A673 (cell line): ENCODE measurements at regions not wholly inside any gene's neighbourhood (a gene's known extent, or its start where the extent isn't known, plus 50 kb on each side); places are given as distances from the start of the nearest gene placed in this dataset.

Source experiments
- BruUV-seq: library from RNA; stranded (reverse); fragments of 400-500 nt; replicated peaks from 2 replicates; lab custom pipeline; 2021; lab: Mats Ljungman, UMichigan
- CTCF ChIA-PET: fragments of 300-600 bp; sonication (Branson Sonifier 250); formaldehyde crosslinking; loops from one replicate; lab custom pipeline; 2022; ENCODE audit warnings: antibody characterized with exemption; lab: Charles Lee
- POLR2A ChIA-PET: fragments of 300-600 bp; sonication (Branson Sonifier 250); formaldehyde crosslinking; loops from one replicate; lab custom pipeline; 2022; ENCODE audit warnings: antibody characterized with exemption; ENCODE audit not compliant: low non-redundant PET; lab: Charles Lee
- DNase-seq: peaks from one replicate; pipeline ENCODE4 v3.0.0-alpha.2; 2015; ENCODE audit warnings: low spot score
- H3K27ac ChIP-seq: fragments of 200-600 bp; sonication (generic); 2 replicates; pipeline ENCODE4 v1.5.1; 2016; ENCODE audit warnings: mixed run types, low read depth, mild to moderate bottlenecking, mixed read lengths, antibody characterized with exemption, low read length; ENCODE audit not compliant: poor library complexity, severe bottlenecking
- H3K27me3 ChIP-seq: fragments of 200-600 bp; sonication (generic); replicated peaks from 2 replicates; pipeline ENCODE4 v1.6.1; 2017; ENCODE audit warnings: mixed run types, low read depth, mild to moderate bottlenecking, mixed read lengths, antibody characterized with exemption, low read length; ENCODE audit not compliant: insufficient read depth, poor library complexity
- H3K36me3 ChIP-seq: fragments of 200-600 bp; sonication (generic); 2 replicates; pipeline ENCODE4 v1.6.1; 2016; ENCODE audit warnings: mixed run types, mild to moderate bottlenecking, mixed read lengths, antibody characterized with exemption, low read length; ENCODE audit not compliant: insufficient read depth, poor library complexity, severe bottlenecking
- H3K4me1 ChIP-seq: fragments of 200-600 bp; sonication (generic); 2 replicates; pipeline ENCODE4 v1.6.1; 2017; ENCODE audit warnings: mixed run types, mild to moderate bottlenecking, mixed read lengths, antibody characterized with exemption, low read length; ENCODE audit not compliant: insufficient read depth, poor library complexity, severe bottlenecking
- H3K4me3 ChIP-seq: fragments of 200-600 bp; sonication (generic); 2 replicates; pipeline ENCODE4 v1.5.1; 2016; ENCODE audit warnings: low read depth, mixed run types, mild to moderate bottlenecking, mixed read lengths, low read length; ENCODE audit not compliant: poor library complexity, severe bottlenecking
- H3K9me3 ChIP-seq: fragments of 200-600 bp; sonication (generic); 2 replicates; pipeline ENCODE4 v1.6.1; 2016; ENCODE audit warnings: mixed run types, low read depth, mild to moderate bottlenecking, mixed read lengths, antibody characterized with exemption, low read length; ENCODE audit not compliant: poor library complexity, severe bottlenecking
- EZH2 ChIP-seq: fragments of 200-600 bp; sonication (generic); IDR thresholded peaks from 2 replicates; pipeline ENCODE4 v1.6.1; 2017; ENCODE audit warnings: borderline replicate concordance, low read depth, mild to moderate bottlenecking, mixed read lengths, antibody characterized with exemption, low read length; ENCODE audit not compliant: poor library complexity, severe bottlenecking
- intact Hi-C: fragments of 100-400 bp; cut with micrococcal nuclease; formaldehyde crosslinking; loops from one replicate; pipeline ENCODE4 v1.10.0; 2022; ENCODE audit not compliant: unreplicated experiment
- TF ChIP-seq, protein P1 (sequence below): fragments of 300-800, 200-600 bp; sonication (generic); conservative IDR thresholded peaks from 2 replicates; pipeline ENCODE4 v1.5.1; 2017; ENCODE audit warnings: low read depth, mild to moderate bottlenecking, antibody characterized with exemption, low read length, moderate library complexity, mixed read lengths

DNA sequence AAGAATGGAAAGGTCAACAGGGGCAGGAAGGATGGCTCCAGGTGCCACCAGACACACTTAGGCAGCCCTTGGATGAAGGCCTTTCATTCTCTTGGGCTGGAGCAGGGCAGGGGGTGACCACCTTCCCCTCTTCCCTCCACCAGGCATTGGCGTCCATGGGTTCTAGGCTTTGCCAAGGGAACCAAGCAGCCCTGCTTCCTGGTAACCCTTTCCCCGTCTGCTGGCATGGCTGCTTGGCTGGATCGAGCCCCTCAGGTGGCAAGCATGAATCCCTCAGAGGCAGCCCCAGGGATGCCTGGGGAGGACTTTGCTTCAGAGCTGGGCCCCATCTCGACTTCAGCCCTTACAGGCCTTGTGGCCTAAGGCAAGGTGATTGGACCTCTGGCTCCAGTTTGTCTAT, 185.1 kb upstream of the SYT13 start:
- DNase-seq: no peak
- ChIA-PET CTCF (no interaction called here), POLR2A (no interaction called here)
- Histone ChIP-seq H3K27me3 (no peaks in the 10 kb centered on the region), H3K27ac (no peak overlapping the region), H3K36me3 (no peaks in the 10 kb centered on the region), H3K4me1 (no peaks in the 10 kb centered on the region), H3K4me3 (no peak overlapping the region), H3K9me3 (no peaks in the 10 kb centered on the region)
- no TSS peak for BruUV-seq
- intact Hi-C loops: no loop called here
- no peak for TF ChIP-seq EZH2
- TF ChIP-seq, protein P1, sequence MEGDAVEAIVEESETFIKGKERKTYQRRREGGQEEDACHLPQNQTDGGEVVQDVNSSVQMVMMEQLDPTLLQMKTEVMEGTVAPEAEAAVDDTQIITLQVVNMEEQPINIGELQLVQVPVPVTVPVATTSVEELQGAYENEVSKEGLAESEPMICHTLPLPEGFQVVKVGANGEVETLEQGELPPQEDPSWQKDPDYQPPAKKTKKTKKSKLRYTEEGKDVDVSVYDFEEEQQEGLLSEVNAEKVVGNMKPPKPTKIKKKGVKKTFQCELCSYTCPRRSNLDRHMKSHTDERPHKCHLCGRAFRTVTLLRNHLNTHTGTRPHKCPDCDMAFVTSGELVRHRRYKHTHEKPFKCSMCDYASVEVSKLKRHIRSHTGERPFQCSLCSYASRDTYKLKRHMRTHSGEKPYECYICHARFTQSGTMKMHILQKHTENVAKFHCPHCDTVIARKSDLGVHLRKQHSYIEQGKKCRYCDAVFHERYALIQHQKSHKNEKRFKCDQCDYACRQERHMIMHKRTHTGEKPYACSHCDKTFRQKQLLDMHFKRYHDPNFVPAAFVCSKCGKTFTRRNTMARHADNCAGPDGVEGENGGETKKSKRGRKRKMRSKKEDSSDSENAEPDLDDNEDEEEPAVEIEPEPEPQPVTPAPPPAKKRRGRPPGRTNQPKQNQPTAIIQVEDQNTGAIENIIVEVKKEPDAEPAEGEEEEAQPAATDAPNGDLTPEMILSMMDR: no peak

DNA sequence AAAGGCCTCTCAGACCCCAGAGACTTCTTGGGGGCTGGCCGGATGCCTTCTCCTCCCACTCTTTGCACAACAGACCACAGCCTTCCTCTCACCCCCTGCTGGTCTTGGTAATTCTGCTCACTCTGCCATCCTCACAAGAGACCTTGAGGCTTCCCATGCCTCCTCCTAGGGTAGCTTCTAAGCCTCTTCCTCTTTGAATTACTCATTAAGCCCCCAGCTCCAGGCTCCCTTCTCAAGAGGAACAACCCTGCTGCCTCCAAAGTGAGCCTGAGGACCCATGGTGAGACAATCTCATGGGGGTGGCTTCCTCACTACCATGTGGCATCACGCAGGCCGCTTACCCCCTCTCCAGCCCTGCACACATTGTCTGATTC, 184.6 kb upstream of the SYT13 start:
- Histone ChIP-seq H3K36me3 (no peaks in the 10 kb centered on the region), H3K4me1 (no peaks in the 10 kb centered on the region), H3K27ac (no peak overlapping the region), H3K9me3 (no peaks in the 10 kb centered on the region), H3K27me3 (no peaks in the 10 kb centered on the region), H3K4me3 (no peak overlapping the region)
- DNase-seq: no peak
- ChIA-PET CTCF (no interaction called here), POLR2A (no interaction called here)
- no TSS peak for BruUV-seq
- TF ChIP-seq, protein P1: no peak
- no peak for TF ChIP-seq EZH2
- intact Hi-C loops: no loop called here

DNA sequence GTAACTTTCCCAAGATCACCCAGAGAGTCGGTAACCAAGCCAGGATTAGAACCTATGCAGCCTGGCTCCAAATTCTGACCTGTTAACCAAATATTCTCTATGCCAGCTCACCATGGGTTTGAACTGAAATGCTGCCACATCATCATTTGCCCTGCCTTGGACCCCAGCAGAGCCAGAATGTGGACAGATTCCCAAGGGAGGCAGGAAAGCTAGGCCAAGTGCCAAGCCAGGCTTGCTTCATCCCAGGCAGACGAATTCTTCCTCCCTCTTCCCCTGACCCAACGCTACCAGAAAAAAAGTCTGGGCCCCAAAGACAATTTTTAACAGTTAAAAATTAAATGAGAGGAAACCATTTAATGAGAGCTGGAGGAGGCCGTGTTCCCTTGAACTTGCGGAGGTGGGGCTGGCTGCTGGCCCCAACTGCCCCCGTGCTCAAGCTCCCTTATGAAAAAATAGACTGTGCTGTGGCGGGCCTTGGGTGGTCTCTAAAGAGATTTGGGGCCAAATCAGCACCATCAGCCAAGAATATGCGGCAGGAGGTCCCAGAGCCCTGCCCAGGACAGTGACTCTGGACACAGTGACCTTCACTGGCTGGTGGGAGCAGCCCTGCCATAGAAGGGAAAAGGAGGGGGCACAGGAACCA, 184.1 kb upstream of the SYT13 start:
- Histone ChIP-seq H3K27me3 (no peaks in the 10 kb centered on the region), H3K4me3 (no peak overlapping the region), H3K4me1 (no peaks in the 10 kb centered on the region), H3K9me3 (no peaks in the 10 kb centered on the region), H3K36me3 (no peaks in the 10 kb centered on the region), H3K27ac (no peak overlapping the region)
- DNase-seq: peak; percentile 33
- BruUV-seq: no TSS peak
- CTCF ChIA-PET: no interaction called here
- intact Hi-C loops: no loop called here
- TF ChIP-seq EZH2: no peak
- TF ChIP-seq, protein P1: no peak
- POLR2A ChIA-PET: no interaction called here
